ENCODE measurements at regions not wholly inside any gene's neighbourhood (a gene's known extent, or its start where the extent isn't known, plus 50 kb on each side); places are given as distances from the start of the nearest gene placed in this dataset.

- DNase-seq (ENCODE audit: low read depth, low spot score): no peak
- Histone ChIP-seq H4K20me1 (ENCODE audit: control insufficient read depth, insufficient read depth) (no peaks in the 10 kb centered on the region), H3K79me2 (ENCODE audit: control insufficient read depth, insufficient read depth, low read length) (no peaks in the 10 kb centered on the region), H3K9ac (ENCODE audit: control insufficient read depth, insufficient read depth, low read length) (no peak overlapping the region), H3K4me2 (ENCODE audit: control insufficient read depth, insufficient read depth) (no peak overlapping the region), H2AFZ (ENCODE audit: control insufficient read depth, low read depth, low read length) (no peak overlapping the region), H3K27me3 (replicated peaks in 1 of 2; ENCODE audit: control insufficient read depth in 2 of 2, insufficient read depth in 2 of 2, low read length in 1 of 2) (no peaks in the 10 kb centered on the region), H3K36me3 (ENCODE audit: control insufficient read depth in 2 of 2, insufficient read depth in 2 of 2, low read length in 1 of 2) (no peaks in the 10 kb centered on the region), H3K4me3 (no peak overlapping the region), H3K4me1 (ENCODE audit: control insufficient read depth, insufficient read depth, low read length) (no peaks in the 10 kb centered on the region), H3K27ac (ENCODE audit: control insufficient read depth, insufficient read depth) (no peak overlapping the region), H3K9me3 (replicated peaks; ENCODE audit: control insufficient read depth, insufficient read depth, low read length) (no peaks in the 10 kb centered on the region)
- ChIA-PET CTCF (no interaction called here), SMC1A (ENCODE audit: uncharacterized antibody, unreplicated experiment) (interaction anchor here (0.8 kb wide), 1 partner anchor 12 kb away, joined by 3 read pairs; no protein-coding TSS in a partner anchor), RAD21 (ENCODE audit: unreplicated experiment) (no interaction called here), POLR2A (no interaction called here)
- 0% methylated on average over 1 of the region's 1 CpG for WGBS (ENCODE audit: insufficient coverage, insufficient replicate concordance, low lambda C conversion rate, missing lambda C conversion rate)
- ATAC-seq: no peak
- TF ChIP-seq POLR2A (IDR thresholded peaks at IDR 0.05; ENCODE audit: low read depth, low read length): no peak
- TF ChIP-seq EGR1 (IDR thresholded peaks at IDR 0.05; ENCODE audit: borderline replicate concordance in 1 of 2, low read depth in 2 of 2, low read length in 2 of 2): no peak
- TF ChIP-seq USF2 (IDR thresholded peaks at IDR 0.05; ENCODE audit: borderline replicate concordance, low read depth, low read length): no peak
- TF ChIP-seq ETV6 (conservative IDR thresholded peaks at IDR 0.05 in 1 of 2, IDR thresholded peaks at IDR 0.05 in 1 of 2; ENCODE audit: borderline replicate concordance in 1 of 2, low read depth in 1 of 2): no peak
- TF ChIP-seq FOS (IDR thresholded peaks at IDR 0.05; ENCODE audit: borderline replicate concordance, extremely low read depth, insufficient read length): no peak
- TF ChIP-seq USF1 (IDR thresholded peaks at IDR 0.05; ENCODE audit: borderline replicate concordance, extremely low read length, insufficient read depth, low read depth, low read length): no peak
- no peak for TF ChIP-seq ATF7 (IDR thresholded peaks at IDR 0.05; ENCODE audit: low read depth)
- no peak for TF ChIP-seq ZNF207 (IDR thresholded peaks at IDR 0.05; ENCODE audit: borderline replicate concordance)
- no peak for TF ChIP-seq IRF3 (IDR thresholded peaks at IDR 0.05)
- TF ChIP-seq IRF4 (IDR thresholded peaks at IDR 0.05; ENCODE audit: low read depth, low read length): no peak
- no peak for TF ChIP-seq MTA3 (IDR thresholded peaks at IDR 0.05; ENCODE audit: borderline replicate concordance, low read length)
- BruUV-seq (replicated peaks): no TSS peak
- in situ Hi-C loops (cut with MboI) (no loop called here), intact Hi-C loops (cut with micrococcal nuclease; ENCODE audit: unreplicated experiment) (no loop called here)
- FAIRE-seq: no peak
These were observed 200.5 kb upstream of the HSF2 start for GRCh38 chr6:122198922-122199321.

All from GM12878 (cell line).